DND-41 (cell line): ENCODE measurements at regions not wholly inside any gene's neighbourhood (a gene's known extent, or its start where the extent isn't known, plus 50 kb on each side); places are given as distances from the start of the nearest gene placed in this dataset.

Source experiments
- EZH2 ChIP-seq: IDR thresholded peaks from 3 replicates; pipeline ENCODE4 v1.6.1; 2012; ENCODE audit warnings: borderline replicate concordance, low read depth, mild to moderate bottlenecking, moderate library complexity, low read length, inconsistent platforms; ENCODE audit not compliant: severe bottlenecking
- TF ChIP-seq, protein P1 (sequence below): IDR thresholded peaks from 2 replicates; pipeline ENCODE4 v1.5.1; 2012; ENCODE audit warnings: borderline replicate concordance, low read length, moderate library complexity, mild to moderate bottlenecking; ENCODE audit not compliant: poor library complexity, severe bottlenecking; ENCODE audit errors: extremely low read depth

- TF ChIP-seq, protein P1, sequence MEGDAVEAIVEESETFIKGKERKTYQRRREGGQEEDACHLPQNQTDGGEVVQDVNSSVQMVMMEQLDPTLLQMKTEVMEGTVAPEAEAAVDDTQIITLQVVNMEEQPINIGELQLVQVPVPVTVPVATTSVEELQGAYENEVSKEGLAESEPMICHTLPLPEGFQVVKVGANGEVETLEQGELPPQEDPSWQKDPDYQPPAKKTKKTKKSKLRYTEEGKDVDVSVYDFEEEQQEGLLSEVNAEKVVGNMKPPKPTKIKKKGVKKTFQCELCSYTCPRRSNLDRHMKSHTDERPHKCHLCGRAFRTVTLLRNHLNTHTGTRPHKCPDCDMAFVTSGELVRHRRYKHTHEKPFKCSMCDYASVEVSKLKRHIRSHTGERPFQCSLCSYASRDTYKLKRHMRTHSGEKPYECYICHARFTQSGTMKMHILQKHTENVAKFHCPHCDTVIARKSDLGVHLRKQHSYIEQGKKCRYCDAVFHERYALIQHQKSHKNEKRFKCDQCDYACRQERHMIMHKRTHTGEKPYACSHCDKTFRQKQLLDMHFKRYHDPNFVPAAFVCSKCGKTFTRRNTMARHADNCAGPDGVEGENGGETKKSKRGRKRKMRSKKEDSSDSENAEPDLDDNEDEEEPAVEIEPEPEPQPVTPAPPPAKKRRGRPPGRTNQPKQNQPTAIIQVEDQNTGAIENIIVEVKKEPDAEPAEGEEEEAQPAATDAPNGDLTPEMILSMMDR: no peak
- no peak for TF ChIP-seq EZH2
Measured at GRCh38 chr10:35705671-35706070, 63.6 kb upstream of the FZD8 start.
